ENCODE measurements at regions not wholly inside any gene's neighbourhood (a gene's known extent, or its start where the extent isn't known, plus 50 kb on each side); places are given as distances from the start of the nearest gene placed in this dataset.
"Not testable (repeated sequence)": the region's sequence is repeated elsewhere in the genome, so short reads cannot be mapped to it uniquely, and the experiment has no call there.

- DNase-seq (ENCODE audit: low spot score) (no peak), ATAC-seq (no peak)
These were observed 1323.0 kb upstream of the GJE1 start for GRCh38 chr6:140809694-140810101.

GRCh38 chr6:140806431-140806830, 1326.3 kb upstream of the GJE1 start:
- ATAC-seq = no peak
- DNase-seq (ENCODE audit: low spot score) = no peak

- DNase-seq (ENCODE audit: low spot score) (no peak), ATAC-seq (no peak)
These were observed 1338.2 kb upstream of the GJE1 start for GRCh38 chr6:140794544-140794943.

- no peak for DNase-seq (ENCODE audit: low spot score)
These were observed 1342.6 kb upstream of the GJE1 start for GRCh38 chr6:140790109-140790508.

GRCh38 chr6:140789466-140789865, 1343.3 kb upstream of the GJE1 start:
- ATAC-seq (no peak), DNase-seq (ENCODE audit: low spot score) (no peak)

More at GRCh38 chr6:140790109-140790508, 1342.6 kb upstream of the GJE1 start:
- ATAC-seq = no peak

- no peak for DNase-seq (ENCODE audit: low spot score)
- no peak for ATAC-seq
These were observed 1346.8 kb upstream of the GJE1 start for GRCh38 chr6:140785926-140786325.

- no peak for DNase-seq (ENCODE audit: low spot score)
- no peak for ATAC-seq
These were observed 1348.2 kb upstream of the GJE1 start for GRCh38 chr6:140784573-140784972.

- not testable (repeated sequence) for ATAC-seq
These were observed 1349.2 kb upstream of the GJE1 start for GRCh38 chr6:140783504-140783903.

GRCh38 chr6:140782941-140783340, 1349.8 kb upstream of the GJE1 start:
- DNase-seq (ENCODE audit: low spot score) (no peak), ATAC-seq (no peak)

More at GRCh38 chr6:140783504-140783903, 1349.2 kb upstream of the GJE1 start:
- not testable (repeated sequence) for DNase-seq (ENCODE audit: low spot score)

GRCh38 chr6:140779991-140780596, 1352.6 kb upstream of the GJE1 start:
- DNase-seq (ENCODE audit: low spot score) = no peak
- no peak for ATAC-seq

- ATAC-seq (no peak), DNase-seq (ENCODE audit: low spot score) (no peak)
These were observed 1353.4 kb upstream of the GJE1 start for GRCh38 chr6:140779341-140779740.

GRCh38 chr6:140777780-140778179, 1354.9 kb upstream of the GJE1 start:
- no peak for DNase-seq (ENCODE audit: low spot score)
- ATAC-seq = no peak

GRCh38 chr6:140775061-140775460, 1357.7 kb upstream of the GJE1 start:
- ATAC-seq = no peak

GRCh38 chr6:140774080-140774505, 1358.6 kb upstream of the GJE1 start:
- DNase-seq (ENCODE audit: low spot score) = no peak
- no peak for ATAC-seq

More at GRCh38 chr6:140775061-140775460, 1357.7 kb upstream of the GJE1 start:
- DNase-seq (ENCODE audit: low spot score) = no peak

GRCh38 chr6:140773276-140773675, 1359.4 kb upstream of the GJE1 start:
- no peak for DNase-seq (ENCODE audit: low spot score)
- no peak for ATAC-seq

GRCh38 chr6:140772576-140772975, 1360.1 kb upstream of the GJE1 start:
- no peak for DNase-seq (ENCODE audit: low spot score)
- ATAC-seq = no peak

GRCh38 chr6:140768133-140768532, 1364.6 kb upstream of the GJE1 start:
- DNase-seq (ENCODE audit: low spot score) (no peak), ATAC-seq (no peak)

- ATAC-seq (no peak), DNase-seq (ENCODE audit: low spot score) (no peak)
These were observed 1365.7 kb upstream of the GJE1 start for GRCh38 chr6:140766999-140767398.

GRCh38 chr6:140758169-140758877, 1374.4 kb upstream of the GJE1 start:
- DNase-seq (ENCODE audit: low spot score) (no peak), ATAC-seq (no peak)

GRCh38 chr6:140752234-140752633, 1377.8 kb upstream of the CITED2 start:
- DNase-seq (ENCODE audit: low spot score) (no peak), ATAC-seq (no peak)

GRCh38 chr6:140747114-140747513, 1372.7 kb upstream of the CITED2 start:
- ATAC-seq (no peak), DNase-seq (ENCODE audit: low spot score) (no peak)

- ATAC-seq (no peak), DNase-seq (ENCODE audit: low spot score) (no peak)
These were observed 1370.3 kb upstream of the CITED2 start for GRCh38 chr6:140744659-140745320.

Data from left lobe of liver (tissue), 2 donors.